ENCODE measurements at regions not wholly inside any gene's neighbourhood (a gene's known extent, or its start where the extent isn't known, plus 50 kb on each side); places are given as distances from the start of the nearest gene placed in this dataset.

DNA sequence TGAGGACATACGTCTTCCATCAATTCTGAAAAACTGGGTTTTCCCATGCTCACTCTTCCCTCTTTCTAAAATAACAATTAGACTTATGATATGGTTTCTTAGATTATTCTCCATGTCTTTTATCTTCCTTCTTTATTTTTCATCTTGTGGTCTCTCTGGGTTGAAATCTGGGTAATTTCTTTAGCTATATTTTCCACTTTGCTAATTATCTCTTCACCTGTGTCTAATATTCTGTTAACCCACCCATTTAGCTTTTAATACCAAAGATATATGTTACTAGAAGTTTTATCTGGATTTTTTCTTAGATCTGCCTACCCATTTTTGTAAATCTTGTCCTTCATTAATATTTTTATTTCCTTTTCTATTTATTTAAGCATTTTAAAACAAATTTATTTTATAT is 121.8 kb downstream of the TENT5A start:
- Histone ChIP-seq H3K27me3 (ENCODE audit: insufficient read depth, low read length) (no peaks in the 10 kb centered on the region), H4K20me1 (ENCODE audit: insufficient read depth, low read length) (no peaks in the 10 kb centered on the region), H3K9ac (ENCODE audit: low read length) (no peak overlapping the region), H3K4me3 (ENCODE audit: low read depth, low read length, poor library complexity, severe bottlenecking) (no peak overlapping the region), H3F3A (ENCODE audit: insufficient read depth, low read length) (no peaks in the 10 kb centered on the region), H3K4me2 (ENCODE audit: low read length) (no peak overlapping the region), H3K36me3 (ENCODE audit: insufficient read depth, low read length) (no peaks in the 10 kb centered on the region), H2AFZ (ENCODE audit: low read length) (no peak overlapping the region), H3K9me2 (ENCODE audit: low read depth, low read length) (no peaks in the 10 kb centered on the region), H3K9me3 (ENCODE audit: low read length) (no peaks in the 10 kb centered on the region), H3K4me1 (ENCODE audit: insufficient read depth, low read length, severe bottlenecking) (no peaks in the 10 kb centered on the region), H3K79me2 (ENCODE audit: insufficient read depth, low read length) (no peaks in the 10 kb centered on the region), H3K27ac (ENCODE audit: low read depth, low read length, poor library complexity, severe bottlenecking) (no peak overlapping the region)
- TF ChIP-seq, protein P1, sequence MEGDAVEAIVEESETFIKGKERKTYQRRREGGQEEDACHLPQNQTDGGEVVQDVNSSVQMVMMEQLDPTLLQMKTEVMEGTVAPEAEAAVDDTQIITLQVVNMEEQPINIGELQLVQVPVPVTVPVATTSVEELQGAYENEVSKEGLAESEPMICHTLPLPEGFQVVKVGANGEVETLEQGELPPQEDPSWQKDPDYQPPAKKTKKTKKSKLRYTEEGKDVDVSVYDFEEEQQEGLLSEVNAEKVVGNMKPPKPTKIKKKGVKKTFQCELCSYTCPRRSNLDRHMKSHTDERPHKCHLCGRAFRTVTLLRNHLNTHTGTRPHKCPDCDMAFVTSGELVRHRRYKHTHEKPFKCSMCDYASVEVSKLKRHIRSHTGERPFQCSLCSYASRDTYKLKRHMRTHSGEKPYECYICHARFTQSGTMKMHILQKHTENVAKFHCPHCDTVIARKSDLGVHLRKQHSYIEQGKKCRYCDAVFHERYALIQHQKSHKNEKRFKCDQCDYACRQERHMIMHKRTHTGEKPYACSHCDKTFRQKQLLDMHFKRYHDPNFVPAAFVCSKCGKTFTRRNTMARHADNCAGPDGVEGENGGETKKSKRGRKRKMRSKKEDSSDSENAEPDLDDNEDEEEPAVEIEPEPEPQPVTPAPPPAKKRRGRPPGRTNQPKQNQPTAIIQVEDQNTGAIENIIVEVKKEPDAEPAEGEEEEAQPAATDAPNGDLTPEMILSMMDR (IDR thresholded peaks at IDR 0.05; ENCODE audit: low read length): no peak
- no peak for TF ChIP-seq EZH2 (IDR thresholded peaks at IDR 0.05; ENCODE audit: borderline replicate concordance, low read length)

DNA sequence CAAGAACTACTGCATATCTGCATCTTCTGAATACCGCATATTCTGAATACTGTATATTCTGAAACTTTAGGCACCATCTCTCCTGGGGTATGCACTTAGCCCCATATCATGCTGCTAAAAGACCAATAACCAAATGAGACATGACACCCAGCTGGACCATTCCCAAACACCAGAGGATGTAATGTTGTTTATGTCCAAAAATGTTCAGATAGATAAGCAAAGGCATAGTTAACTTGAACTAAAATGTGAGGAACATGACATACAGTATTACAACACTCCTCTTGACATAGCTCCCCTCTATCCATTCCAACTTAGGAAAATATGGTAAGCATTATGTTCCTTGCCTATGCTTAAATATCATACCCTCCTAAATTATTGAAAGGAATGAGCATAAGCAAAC is 127.3 kb downstream of the TENT5A start:
- no peak overlapping the region for H3K9ac ChIP-seq (ENCODE audit: low read length)
- H3K4me1 ChIP-seq (ENCODE audit: insufficient read depth, low read length, severe bottlenecking): no peaks in the 10 kb centered on the region
- H3K79me2 ChIP-seq (ENCODE audit: insufficient read depth, low read length): no peaks in the 10 kb centered on the region
- no peaks in the 10 kb centered on the region for H3K36me3 ChIP-seq (ENCODE audit: insufficient read depth, low read length)
- no peaks in the 10 kb centered on the region for H3F3A ChIP-seq (ENCODE audit: insufficient read depth, low read length)
- no peak overlapping the region for H2AFZ ChIP-seq (ENCODE audit: low read length)
- no peaks in the 10 kb centered on the region for H4K20me1 ChIP-seq (ENCODE audit: insufficient read depth, low read length)
- no peak for TF ChIP-seq EZH2 (IDR thresholded peaks at IDR 0.05; ENCODE audit: borderline replicate concordance, low read length)
- H3K27ac ChIP-seq (ENCODE audit: low read depth, low read length, poor library complexity, severe bottlenecking): no peak overlapping the region
- H3K4me3 ChIP-seq (ENCODE audit: low read depth, low read length, poor library complexity, severe bottlenecking): no peak overlapping the region
- H3K9me2 ChIP-seq (ENCODE audit: low read depth, low read length): no peaks in the 10 kb centered on the region
- H3K9me3 ChIP-seq (ENCODE audit: low read length): no peaks in the 10 kb centered on the region
- no peak overlapping the region for H3K4me2 ChIP-seq (ENCODE audit: low read length)
- H3K27me3 ChIP-seq (ENCODE audit: insufficient read depth, low read length): no peaks in the 10 kb centered on the region

DNA sequence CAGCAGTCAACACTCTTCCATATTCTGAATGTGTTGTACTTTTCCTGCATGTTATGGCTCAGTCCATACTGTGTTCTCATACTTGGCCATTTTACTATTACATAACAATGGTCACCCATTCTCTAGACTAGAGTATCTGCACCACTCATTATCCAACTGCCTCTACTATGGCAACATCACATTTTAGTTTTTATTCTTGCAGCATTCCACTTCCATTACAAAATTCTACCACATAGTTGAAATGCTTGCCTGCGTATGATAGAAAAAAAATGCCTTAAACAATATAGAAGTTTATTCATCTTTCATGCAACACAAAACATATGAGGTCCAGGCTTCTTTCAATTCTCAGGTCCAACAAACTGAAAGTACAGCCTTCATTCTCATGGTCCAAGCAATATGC is 128.0 kb downstream of the TENT5A start:
- TF ChIP-seq, protein P1 (IDR thresholded peaks at IDR 0.05; ENCODE audit: low read length): no peak
- no peak for TF ChIP-seq EZH2 (IDR thresholded peaks at IDR 0.05; ENCODE audit: borderline replicate concordance, low read length)
- H3F3A ChIP-seq (ENCODE audit: insufficient read depth, low read length): no peaks in the 10 kb centered on the region
- no peaks in the 10 kb centered on the region for H3K79me2 ChIP-seq (ENCODE audit: insufficient read depth, low read length)
- no peaks in the 10 kb centered on the region for H3K9me3 ChIP-seq (ENCODE audit: low read length)
- no peak overlapping the region for H3K27ac ChIP-seq (ENCODE audit: low read depth, low read length, poor library complexity, severe bottlenecking)
- no peaks in the 10 kb centered on the region for H3K27me3 ChIP-seq (ENCODE audit: insufficient read depth, low read length)
- H3K9ac ChIP-seq (ENCODE audit: low read length): no peak overlapping the region
- no peak overlapping the region for H2AFZ ChIP-seq (ENCODE audit: low read length)
- no peaks in the 10 kb centered on the region for H3K36me3 ChIP-seq (ENCODE audit: insufficient read depth, low read length)
- no peak overlapping the region for H3K4me2 ChIP-seq (ENCODE audit: low read length)
- no peaks in the 10 kb centered on the region for H4K20me1 ChIP-seq (ENCODE audit: insufficient read depth, low read length)
- no peaks in the 10 kb centered on the region for H3K9me2 ChIP-seq (ENCODE audit: low read depth, low read length)
- H3K4me1 ChIP-seq (ENCODE audit: insufficient read depth, low read length, severe bottlenecking): no peaks in the 10 kb centered on the region
- H3K4me3 ChIP-seq (ENCODE audit: low read depth, low read length, poor library complexity, severe bottlenecking): no peak overlapping the region

DNA sequence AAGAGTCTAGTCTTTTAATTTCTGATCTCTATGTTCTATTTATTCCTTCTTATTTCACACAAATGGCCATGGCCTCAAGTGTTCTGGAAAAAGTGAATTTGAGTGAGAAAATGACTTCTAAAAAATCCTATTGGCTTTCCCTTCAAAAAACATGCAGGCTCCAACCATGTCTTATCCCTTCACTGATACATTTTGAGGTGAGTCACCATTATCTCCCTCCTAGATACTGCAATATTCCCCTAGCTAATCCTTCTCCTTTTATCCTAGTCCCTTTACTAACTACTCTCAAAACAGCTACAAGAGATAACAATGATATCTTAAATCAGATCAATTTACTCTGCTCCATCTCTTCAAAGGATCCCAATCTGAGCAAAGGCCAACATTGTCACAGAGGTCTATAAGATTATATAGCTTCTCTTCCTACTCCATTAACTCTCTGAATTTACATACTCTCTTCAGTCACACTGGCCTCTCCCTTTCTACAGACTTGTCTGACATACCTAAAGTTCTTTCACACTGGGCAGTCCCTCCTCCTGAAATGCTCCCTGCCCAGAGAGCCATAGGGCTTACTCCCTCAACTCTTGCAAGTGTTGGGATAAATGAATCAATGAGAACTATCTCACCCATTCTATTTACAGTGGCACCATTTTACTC is 129.2 kb downstream of the TENT5A start:
- no peaks in the 10 kb centered on the region for H3K4me1 ChIP-seq (ENCODE audit: insufficient read depth, low read length, severe bottlenecking)
- no peak overlapping the region for H3K9ac ChIP-seq (ENCODE audit: low read length)
- H3K4me2 ChIP-seq (ENCODE audit: low read length): no peak overlapping the region
- H4K20me1 ChIP-seq (ENCODE audit: insufficient read depth, low read length): no peaks in the 10 kb centered on the region
- H3K9me2 ChIP-seq (ENCODE audit: low read depth, low read length): no peaks in the 10 kb centered on the region
- no peak overlapping the region for H3K4me3 ChIP-seq (ENCODE audit: low read depth, low read length, poor library complexity, severe bottlenecking)
- no peak overlapping the region for H2AFZ ChIP-seq (ENCODE audit: low read length)
- H3K36me3 ChIP-seq (ENCODE audit: insufficient read depth, low read length): no peaks in the 10 kb centered on the region
- H3F3A ChIP-seq (ENCODE audit: insufficient read depth, low read length): no peaks in the 10 kb centered on the region
- TF ChIP-seq EZH2 (IDR thresholded peaks at IDR 0.05; ENCODE audit: borderline replicate concordance, low read length): no peak
- TF ChIP-seq, protein P1 (IDR thresholded peaks at IDR 0.05; ENCODE audit: low read length): no peak
- H3K9me3 ChIP-seq (ENCODE audit: low read length): no peaks in the 10 kb centered on the region
- H3K27me3 ChIP-seq (ENCODE audit: insufficient read depth, low read length): no peaks in the 10 kb centered on the region
- no peak overlapping the region for H3K27ac ChIP-seq (ENCODE audit: low read depth, low read length, poor library complexity, severe bottlenecking)
- H3K79me2 ChIP-seq (ENCODE audit: insufficient read depth, low read length): no peaks in the 10 kb centered on the region

Data from OCI-LY1 (cell line).